ENCODE measurements at regions not wholly inside any gene's neighbourhood (a gene's known extent, or its start where the extent isn't known, plus 50 kb on each side); places are given as distances from the start of the nearest gene placed in this dataset.
"Not testable (repeated sequence)": the region's sequence is repeated elsewhere in the genome, so short reads cannot be mapped to it uniquely, and the experiment has no call there.

DNA sequence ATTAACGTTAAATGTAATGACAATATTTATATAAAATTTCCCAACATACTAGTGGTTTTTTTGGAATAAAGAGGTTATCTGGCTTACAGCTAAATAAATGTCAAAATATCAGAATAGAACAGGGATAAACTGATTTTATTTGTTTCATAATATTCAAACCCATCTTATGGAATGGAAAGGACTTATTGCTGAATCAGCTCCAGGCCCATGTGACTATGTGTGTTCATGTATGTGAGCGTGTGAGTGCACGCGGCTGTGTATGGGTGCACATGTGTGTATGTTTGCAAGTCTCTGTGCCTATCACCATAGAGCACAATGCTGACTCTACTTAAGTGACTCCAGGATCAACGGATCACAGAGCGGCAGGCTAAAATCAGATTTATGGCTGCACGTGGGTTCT lies 392.3 kb upstream of the GRM7 start:
- DNase-seq, result no peak

DNA sequence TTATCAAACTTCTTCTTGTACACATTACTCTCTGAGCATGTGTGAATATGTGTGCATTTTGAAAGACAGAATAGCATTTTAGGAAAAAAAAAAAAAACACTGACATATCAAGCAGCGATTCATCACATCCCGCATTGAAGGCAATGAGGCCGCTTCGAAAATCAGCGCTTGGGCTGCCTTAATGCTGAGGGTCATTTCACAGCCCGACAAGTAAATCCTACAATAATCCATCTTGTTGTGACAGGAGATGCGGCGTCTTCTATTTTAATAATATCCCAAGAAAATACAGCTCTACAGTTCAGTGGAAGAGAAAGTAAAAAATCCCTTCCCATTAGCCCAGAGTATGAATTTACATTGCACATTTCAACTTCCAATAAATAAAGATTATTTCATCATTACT lies 389.2 kb upstream of the GRM7 start:
- DNase-seq, result no peak

DNA sequence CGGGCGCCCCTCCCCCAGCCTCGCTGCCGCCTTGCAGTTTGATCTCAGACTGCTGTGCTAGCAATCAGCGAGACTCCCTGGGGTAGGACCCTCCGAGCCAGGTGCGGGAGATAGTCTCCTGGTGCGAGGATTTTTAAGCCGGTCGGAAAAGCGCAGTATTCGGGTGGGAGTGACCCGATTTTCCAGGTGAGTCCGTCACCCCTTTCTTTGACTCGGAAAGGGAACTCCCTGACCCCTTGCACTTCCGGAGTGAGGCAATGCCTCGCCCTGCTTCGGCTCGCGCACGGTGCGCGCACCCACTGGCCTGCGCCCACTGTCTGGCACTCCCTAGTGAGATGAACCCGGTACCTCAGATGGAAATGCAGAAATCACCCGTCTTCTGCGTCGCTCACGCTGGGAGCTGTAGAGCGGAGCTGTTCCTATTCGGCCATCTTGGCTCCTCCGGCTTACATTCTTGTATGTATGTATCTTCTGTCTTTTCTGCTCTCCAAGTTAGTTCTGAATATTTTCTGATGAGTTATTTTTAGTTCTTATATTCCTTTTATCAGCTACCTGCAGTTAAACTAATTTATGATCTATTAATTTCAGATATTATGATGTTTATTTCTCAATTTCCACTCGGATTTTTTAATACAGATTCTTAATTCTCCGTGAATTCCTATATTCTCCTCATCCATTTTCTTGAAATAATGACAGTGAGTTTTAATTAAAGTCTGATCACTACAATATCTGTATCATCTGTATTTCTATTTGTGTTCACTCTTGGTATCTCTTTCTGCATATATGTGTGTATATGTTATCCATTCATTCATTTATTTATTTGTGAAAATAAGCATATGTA lies 370.2 kb upstream of the GRM7 start:
- not testable (repeated sequence) for DNase-seq

DNA sequence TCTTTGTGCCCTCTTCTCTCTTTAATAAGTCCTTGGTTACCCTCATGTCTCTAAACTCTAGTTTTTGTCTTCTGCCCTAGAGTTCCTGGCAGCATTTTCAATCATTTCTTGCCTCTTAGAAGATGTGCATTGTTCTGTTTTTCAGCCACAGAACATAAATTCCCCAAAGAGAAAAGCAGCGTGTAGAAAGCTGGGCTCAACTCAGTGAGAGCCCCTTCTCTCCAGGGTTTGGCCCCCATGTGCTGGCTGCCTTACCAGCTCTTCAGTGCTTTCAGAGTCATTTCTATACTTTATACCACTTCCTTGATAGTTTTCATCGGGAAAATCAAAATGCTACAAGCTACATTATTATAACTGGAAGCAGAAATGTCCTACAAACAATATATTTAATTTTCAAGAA lies 369.1 kb upstream of the GRM7 start:
- no peak for DNase-seq

DNA sequence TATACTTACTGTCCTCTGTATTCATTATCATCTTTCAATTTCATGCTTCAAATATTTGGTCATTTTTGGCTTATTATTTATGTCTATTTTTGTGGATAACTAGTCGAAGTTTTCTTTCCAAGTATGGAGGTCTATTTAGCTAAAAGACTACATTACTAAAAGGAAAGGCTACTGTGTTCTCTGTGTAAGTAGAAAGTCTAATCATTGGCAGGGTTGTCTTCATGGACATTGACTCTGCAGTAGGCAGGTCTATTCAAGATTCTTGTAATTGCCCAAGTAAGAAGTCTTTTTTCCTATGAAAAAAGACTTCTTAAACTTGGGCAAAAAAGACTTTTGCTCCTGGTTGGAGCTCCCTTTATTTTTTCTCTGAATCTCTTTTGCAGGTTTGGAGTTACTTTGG lies 368.6 kb upstream of the GRM7 start:
- DNase-seq, result no peak

DNA sequence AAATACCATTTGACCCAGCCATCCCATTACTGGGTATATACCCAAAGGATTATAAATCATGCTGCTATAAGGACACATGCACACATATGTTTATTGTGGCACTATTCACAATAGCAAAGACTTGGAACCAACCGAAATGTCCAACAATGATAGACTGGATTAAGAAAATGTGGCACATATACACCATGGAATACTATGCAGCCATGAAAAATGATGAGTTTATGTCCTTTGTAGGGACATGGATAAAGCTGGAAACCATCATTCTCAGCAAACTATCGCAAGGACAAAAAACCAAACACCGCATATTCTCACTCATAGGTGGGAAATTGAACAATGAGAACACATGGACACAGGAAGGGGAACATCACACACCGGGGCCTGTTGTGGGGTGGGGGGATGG lies 362.0 kb upstream of the GRM7 start:
- not testable (repeated sequence) for DNase-seq

DNA sequence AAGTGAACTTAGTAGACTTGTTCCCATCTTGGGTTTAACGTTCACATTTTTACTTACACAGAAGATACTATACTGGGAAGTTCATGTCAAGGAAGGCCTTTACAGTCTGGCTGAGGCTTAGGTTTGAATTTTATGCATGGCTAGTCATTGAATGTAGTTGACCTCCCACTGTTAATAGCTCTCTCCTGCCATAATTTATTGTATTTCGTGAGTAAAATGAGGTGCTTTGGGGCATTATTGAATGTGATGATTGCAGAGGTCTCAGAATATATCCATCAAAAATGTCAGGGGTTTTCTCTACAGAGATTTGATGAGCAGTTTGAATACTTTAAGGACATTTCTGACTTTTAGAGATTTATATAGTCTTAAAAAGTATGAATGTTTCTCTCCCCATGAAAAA lies 356.6 kb upstream of the GRM7 start:
- no peak for DNase-seq

DNA sequence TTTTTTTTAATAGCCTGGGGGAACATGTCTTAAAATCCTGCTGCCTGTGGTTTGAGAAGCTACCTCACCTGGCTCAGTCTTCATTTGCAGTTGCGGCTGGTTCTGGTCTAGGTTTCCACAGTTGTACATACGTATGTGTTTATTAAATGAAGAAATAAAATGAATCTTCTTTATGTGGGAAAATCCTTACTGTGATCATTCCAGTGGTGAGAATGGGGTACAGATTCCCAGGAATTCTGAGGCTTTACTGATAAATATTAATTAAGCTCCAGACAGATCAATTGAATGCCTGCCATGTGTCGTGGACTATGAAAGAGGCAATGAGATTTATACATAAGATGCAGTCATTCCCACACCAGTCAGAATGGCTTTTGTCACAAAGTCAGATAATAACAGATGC lies 356.1 kb upstream of the GRM7 start:
- DNase-seq, result no peak

DNA sequence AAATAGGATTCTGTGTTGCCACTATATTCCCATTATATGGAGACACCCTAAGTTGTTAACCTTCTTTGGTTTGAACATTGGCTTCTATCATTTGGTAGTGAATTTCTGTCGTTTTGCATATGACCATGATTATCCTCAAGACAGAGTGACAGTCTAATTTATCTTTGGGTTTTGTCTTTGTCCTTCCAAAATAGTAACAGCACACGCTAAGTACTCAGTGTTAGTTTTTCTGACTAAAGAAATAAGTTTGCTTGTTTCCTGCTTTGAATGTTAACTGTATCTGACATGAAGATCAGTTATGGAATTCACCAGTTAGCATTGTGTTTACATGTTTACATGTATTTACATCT lies 352.5 kb upstream of the GRM7 start:
- no peak for DNase-seq

DNA sequence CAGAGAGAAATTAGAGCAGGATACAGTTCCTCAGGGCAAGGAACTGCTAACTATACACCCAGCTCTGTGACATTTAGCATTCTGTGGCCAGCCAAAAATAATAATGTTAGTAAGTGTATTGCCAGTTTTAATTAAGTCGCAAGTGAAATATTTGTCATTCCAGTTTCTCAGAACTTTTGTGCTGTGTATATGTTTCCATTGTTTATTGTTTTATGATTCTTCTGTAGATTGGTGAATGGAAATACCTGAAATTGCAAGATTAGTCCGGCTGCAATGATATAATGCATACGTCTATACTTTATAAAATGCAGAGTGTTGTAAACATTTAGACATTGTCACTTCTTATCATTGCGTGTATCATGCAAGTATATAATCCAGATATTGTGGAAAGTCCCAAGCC lies 351.3 kb upstream of the GRM7 start:
- DNase-seq, result no peak

DNA sequence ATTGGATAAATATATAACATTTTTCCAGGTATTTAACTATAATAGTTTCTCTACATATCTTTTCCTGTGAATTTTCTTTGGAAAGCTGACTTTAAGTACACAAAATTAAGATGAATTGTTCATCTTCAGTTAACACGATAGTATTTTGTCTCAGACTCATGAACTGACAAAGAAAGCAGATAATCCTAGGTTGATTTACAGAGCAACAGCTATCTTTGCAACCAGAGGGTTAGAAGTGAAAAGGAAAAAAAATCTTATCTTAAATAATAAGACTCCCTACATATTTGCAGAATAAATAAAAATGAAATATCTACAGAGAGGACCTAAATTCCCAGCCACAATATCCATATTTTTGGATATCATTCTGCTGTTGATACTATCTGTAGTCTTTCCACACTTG lies 350.2 kb upstream of the GRM7 start:
- no peak for DNase-seq

DNA sequence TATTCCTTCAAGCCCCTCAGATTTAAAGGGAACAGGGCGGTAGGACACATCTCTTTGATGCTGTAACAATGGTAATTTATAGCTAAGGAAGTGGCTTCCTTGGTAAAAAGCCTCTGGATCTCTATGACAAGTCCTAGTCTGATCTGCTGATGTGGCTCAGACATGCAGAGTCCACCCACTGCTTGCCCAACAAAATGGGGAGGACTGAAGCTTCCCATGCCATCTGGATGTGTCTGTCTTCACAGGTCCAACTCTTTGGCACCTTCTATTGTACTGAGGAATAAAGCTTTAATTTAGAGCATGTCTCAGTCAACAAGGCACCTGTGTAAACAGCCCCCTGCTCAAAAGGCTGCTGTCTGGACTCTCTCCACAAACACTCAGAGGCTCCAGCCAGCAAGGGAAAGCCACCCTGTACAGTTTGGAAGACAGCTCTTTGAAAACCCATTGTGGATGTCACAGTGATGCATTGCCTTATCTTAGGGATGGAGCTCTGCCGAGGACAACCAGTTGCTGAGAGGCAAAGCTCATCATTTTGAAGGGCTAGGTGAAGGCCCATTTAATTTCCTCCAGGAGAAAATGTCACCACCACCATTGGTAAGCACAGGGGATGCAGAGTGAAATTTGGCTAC lies 348.6 kb upstream of the GRM7 start:
- DNase-seq, result no peak

DNA sequence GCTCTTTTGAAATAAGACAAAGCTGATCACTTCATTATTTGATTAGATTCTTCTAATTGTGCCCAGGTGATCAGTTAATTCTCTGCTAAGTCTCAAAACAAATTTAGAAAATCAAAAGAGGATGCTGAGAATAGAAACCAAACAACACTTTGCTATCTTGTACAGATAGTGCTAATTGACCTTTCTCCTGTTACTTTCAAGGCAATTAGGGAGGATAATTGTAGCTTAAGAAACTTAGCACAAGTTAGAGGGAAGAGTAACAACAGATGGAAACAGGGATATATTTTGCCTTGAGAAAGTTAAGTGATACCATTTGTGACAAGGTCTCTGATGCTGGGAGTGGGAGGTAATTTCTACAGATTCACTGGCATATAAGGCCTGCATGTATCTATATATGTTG lies 344.8 kb upstream of the GRM7 start:
- DNase-seq, result no peak

DNA sequence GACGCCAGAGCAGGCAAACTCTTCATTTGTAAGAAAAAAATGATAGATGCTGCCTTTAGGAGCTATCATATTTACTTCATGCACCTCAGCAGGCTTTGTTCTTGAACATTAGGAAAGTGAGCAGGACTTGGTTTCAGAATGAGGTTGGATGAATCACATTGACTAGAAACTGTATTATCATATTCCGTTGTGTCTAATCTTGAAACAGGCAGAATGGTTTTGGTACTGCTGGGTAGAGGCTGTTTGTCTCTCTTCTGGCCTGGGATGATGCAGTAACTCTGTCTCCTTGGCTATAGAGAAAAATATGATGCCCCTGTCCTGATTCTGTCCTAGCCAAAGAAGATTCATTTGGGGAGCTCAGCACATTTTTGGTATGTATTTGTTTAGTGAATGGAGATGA lies 344.2 kb upstream of the GRM7 start:
- DNase-seq, result no peak

DNA sequence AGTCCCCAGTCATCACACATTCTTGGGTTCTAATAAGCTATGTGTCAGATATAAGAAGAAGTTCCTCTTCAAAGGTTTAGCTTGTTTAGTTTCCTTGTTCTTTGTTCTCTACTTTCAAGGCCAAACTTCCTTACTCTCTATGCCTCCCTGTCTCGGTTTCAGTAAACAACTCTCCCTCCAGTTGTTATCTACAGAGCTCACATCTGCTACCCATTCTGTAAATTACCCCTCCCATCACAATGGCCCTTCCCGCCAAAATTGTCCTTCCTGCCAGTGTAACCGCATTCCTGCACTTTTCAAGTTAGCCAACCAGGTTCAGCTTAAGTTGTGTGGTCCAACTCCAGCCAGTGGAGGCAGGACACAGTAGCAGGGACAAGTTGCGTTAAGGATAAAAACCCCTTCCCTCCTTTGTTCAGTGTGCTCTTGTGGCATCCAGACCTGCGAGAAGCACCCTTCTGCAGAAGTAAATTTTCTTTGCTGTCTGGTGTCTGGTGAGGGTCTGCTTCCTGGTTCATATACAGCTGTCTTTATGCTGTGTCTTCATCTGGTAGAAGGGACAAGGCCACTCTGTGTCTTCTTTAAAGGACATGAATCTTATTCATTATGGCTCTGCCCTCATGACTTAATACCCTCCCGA lies 342.1 kb upstream of the GRM7 start:
- no peak for DNase-seq

DNA sequence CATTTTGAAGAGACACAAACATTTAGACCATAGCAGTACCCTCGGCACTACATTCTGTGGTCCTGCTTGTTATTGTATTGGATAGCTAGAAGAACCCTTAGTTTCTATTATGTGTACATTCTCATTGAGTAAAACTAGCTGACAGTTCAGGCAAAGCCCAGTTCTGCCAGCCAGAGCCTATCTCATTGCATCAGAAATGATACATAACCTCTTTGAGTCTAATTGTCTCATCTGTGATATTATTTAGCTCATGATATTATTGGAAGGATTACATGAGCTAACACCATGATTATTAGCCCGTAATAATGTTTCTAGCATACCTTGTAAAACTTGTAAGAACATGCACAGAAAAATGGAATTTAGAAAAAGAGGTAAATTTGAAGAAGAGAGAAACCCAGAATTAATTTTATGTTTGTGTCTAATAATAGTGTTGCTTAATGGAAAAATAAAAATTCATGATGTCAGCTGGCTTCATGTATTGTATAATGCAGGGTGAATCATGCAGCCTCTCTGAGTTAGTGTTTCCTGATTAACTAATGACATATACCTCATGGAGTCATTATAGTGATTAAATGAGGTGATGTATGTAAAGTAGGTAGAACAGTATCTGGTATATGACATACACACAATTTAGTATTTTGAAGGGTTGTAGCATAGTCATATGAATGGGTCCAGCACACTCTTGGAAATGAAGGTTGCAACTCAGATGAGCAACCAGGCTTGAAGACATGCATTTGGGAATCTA lies 339.4 kb upstream of the GRM7 start:
- DNase-seq, result no peak

DNA sequence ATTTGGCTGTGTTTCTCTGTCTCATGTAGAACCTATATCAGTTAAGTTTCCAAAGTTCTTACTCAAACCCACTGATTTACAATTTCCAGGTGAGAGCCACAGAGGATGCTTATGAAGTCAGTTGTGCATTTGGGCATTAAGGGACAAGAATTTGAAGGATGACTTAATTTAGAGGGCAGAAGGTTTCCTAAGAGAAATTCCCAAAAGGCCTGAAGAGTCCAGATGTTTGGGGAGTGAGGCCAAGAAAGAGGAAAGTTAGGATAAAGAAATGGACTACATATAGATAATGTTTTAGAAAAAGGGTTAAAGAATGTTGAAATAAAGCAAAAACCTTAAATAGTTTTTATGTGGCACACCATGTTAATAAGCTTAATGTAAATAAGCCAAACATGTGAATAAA lies 338.7 kb upstream of the GRM7 start:
- no peak for DNase-seq

DNA sequence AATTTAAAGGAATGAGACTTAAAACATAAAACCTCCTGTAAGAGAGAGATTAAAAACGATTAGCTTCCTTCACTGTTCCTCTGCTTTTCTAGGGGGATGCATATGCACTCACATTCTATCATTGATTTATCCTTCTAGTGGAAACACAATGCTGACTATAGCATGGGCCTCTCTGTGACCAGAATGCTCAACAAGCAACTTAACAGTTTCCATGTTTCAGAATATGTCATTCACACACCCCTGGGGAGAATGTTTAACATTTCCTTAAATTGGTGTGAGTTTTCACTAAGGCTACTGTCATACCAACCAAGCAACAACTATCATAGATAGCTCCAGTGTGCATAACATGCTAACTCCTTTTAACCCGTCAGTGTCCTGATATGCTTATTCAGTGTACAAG lies 337.9 kb upstream of the GRM7 start:
- no peak for DNase-seq

DNA sequence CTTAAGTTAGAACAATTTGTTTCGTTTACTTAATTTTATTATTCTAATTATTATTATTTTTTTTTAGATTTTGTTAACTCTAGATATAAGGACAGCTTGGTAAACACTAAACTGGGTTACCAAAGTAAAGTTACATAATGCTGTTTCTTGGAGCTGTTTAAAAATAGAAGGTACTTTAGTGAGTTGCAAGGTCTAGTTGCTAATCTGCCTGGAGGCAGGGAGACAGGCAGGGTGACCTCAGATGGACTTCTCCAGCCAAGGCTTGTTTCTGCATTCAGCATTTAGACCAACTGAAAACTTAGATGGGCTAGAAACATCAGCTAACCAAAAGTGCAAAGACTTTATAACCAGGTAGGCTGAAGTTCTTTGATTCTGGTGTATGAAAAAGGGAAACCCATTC lies 336.4 kb upstream of the GRM7 start:
- DNase-seq, result no peak

DNA sequence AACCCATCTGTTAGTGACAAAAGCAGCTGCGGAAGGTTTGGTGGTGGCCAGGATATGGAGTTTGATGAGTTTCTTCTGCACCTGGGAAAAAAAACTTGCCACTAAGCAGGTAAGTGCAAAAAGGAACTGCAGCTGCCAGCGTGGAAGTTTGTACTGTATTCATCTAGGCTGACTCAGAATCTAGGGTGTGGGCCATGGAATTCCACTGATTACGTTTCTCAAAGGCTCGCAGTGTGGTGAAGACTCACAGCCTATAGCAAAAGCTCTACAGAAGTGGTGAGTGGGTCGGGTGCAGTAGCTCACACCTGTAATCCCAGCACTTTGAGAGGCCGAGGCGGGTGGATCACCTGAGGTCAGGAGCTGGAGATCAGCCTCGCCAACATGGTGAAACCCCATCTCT lies 334.6 kb upstream of the GRM7 start:
- DNase-seq, result no peak

DNA sequence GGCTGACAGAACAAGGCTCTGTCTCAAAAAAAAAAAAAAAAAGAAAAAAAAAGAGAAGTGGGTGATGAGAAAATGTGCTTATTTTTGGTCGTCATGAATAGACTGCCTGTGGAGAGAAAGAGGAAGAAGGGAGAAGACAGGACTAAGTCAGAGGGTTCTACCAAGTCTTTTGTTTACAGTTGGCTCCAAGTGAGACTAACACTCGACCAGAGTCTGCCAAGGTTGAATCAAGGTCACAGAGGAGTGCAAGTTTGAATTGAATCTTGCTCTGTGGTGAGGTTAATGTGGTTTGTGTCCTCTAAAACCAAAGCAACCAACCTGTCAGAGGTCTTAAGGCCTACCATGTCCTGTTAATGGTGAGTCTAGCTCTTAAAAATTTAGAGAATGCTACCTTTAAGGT lies 334.1 kb upstream of the GRM7 start:
- no peak for DNase-seq

DNA sequence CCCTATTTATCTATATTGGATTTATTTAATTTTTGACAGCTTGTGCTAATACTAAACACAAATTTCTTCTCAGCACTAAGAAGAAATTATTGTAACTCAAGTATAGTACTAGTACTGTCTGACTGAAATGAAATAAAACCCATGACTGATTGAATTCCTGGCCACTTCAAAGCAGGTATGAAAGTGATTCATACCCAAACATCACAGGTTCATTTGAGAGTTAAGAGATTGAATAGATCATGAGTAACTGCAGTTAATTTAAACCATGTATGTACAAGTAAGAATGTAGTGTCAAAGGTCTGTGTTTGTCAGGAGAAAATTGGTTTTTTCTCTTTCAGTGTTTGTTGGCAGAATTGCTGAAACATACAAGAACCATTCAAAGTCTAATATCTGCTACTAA lies 332.0 kb upstream of the GRM7 start:
- DNase-seq, result no peak

DNA sequence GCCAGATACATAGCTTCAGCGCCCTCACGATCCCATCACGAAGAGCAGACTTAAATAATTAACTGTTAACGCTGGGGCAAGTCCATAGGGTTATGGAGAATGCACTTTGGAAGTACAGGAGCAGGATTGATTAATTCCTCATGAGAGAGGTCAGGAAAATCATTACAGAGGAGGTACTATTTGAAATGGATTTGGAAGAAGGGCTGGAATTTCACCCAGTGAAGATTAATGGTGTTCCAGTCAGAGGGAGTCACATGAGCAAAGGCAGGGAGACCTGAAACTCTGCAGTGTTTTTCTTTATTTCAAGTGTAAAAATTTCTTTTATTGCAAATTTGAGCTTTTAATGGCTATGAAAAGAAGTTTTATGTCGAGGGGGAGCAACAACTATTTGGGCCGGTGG lies 329.8 kb upstream of the GRM7 start:
- DNase-seq, result no peak

DNA sequence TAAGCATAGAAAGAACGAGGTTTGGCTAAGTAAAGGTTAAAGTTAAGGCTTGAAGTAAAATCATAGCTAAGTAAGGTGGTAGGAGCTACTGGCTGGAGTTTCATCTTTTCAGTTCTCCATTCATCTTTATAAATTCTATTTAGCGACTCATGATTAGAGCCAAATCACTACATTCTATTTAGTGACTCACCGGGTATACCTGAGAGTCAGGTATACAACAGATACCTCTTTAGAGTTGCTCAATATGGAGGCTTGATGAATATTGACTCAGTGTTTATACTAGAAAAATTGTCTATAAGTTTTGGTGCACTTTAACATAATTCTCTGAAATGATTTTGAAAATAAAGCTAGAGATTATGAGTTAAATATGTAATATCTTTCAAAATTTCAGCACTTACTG lies 328.8 kb upstream of the GRM7 start:
- DNase-seq, result no peak
